ENCODE measurements at regions not wholly inside any gene's neighbourhood (a gene's known extent, or its start where the extent isn't known, plus 50 kb on each side); places are given as distances from the start of the nearest gene placed in this dataset.
"Not testable (repeated sequence)": the region's sequence is repeated elsewhere in the genome, so short reads cannot be mapped to it uniquely, and the experiment has no call there.

- H3K4me1 ChIP-seq (ENCODE audit: control insufficient read depth, insufficient read depth, low read length, poor library complexity, severe bottlenecking), result no peaks in the 10 kb centered on the region
- H3K27ac ChIP-seq (ENCODE audit: insufficient read depth, low read length, poor library complexity, severe bottlenecking), result no peak overlapping the region
- H3K9me3 ChIP-seq (ENCODE audit: control insufficient read depth, low read length), result no peaks in the 10 kb centered on the region
- H3K36me3 ChIP-seq (ENCODE audit: control insufficient read depth, insufficient read depth, low read length), result no peaks in the 10 kb centered on the region
- no peak for DNase-seq
- H3K4me3 ChIP-seq (ENCODE audit: insufficient read depth, low read depth, low read length, poor library complexity, severe bottlenecking), result no peak overlapping the region
- no peaks in the 10 kb centered on the region for H3K27me3 ChIP-seq (replicated peaks; ENCODE audit: control insufficient read depth, insufficient read depth, low read length, poor library complexity, severe bottlenecking)
Observed at GRCh38 chr18:65622436-65622835, 128.4 kb upstream of the CDH7 start.

GRCh38 chr18:65620076-65620696 lies 130.6 kb upstream of the CDH7 start:
- Histone ChIP-seq H3K27me3 (replicated peaks; ENCODE audit: control insufficient read depth, insufficient read depth, low read length, poor library complexity, severe bottlenecking) (no peaks in the 10 kb centered on the region), H3K9me3 (ENCODE audit: control insufficient read depth, low read length) (no peaks in the 10 kb centered on the region), H3K4me3 (ENCODE audit: insufficient read depth, low read depth, low read length, poor library complexity, severe bottlenecking) (no peak overlapping the region), H3K27ac (ENCODE audit: insufficient read depth, low read length, poor library complexity, severe bottlenecking) (no peak overlapping the region), H3K36me3 (ENCODE audit: control insufficient read depth, insufficient read depth, low read length) (no peaks in the 10 kb centered on the region), H3K4me1 (ENCODE audit: control insufficient read depth, insufficient read depth, low read length, poor library complexity, severe bottlenecking) (no peaks in the 10 kb centered on the region)
- DNase-seq, result no peak

GRCh38 chr18:65610939-65611338 lies 139.9 kb upstream of the CDH7 start:
- Histone ChIP-seq H3K4me1 (ENCODE audit: control insufficient read depth, insufficient read depth, low read length, poor library complexity, severe bottlenecking) (no peaks in the 10 kb centered on the region), H3K27ac (ENCODE audit: insufficient read depth, low read length, poor library complexity, severe bottlenecking) (no peak overlapping the region), H3K9me3 (ENCODE audit: control insufficient read depth, low read length) (no peaks in the 10 kb centered on the region), H3K4me3 (ENCODE audit: insufficient read depth, low read depth, low read length, poor library complexity, severe bottlenecking) (no peak overlapping the region), H3K27me3 (replicated peaks; ENCODE audit: control insufficient read depth, insufficient read depth, low read length, poor library complexity, severe bottlenecking) (no peaks in the 10 kb centered on the region), H3K36me3 (ENCODE audit: control insufficient read depth, insufficient read depth, low read length) (no peaks in the 10 kb centered on the region)
- DNase-seq, result no peak

GRCh38 chr18:65608471-65608870 lies 142.3 kb upstream of the CDH7 start:
- H3K27me3 ChIP-seq (replicated peaks; ENCODE audit: control insufficient read depth, insufficient read depth, low read length, poor library complexity, severe bottlenecking), result no peaks in the 10 kb centered on the region
- no peak overlapping the region for H3K4me3 ChIP-seq (ENCODE audit: insufficient read depth, low read depth, low read length, poor library complexity, severe bottlenecking)
- no peaks in the 10 kb centered on the region for H3K4me1 ChIP-seq (ENCODE audit: control insufficient read depth, insufficient read depth, low read length, poor library complexity, severe bottlenecking)
- H3K36me3 ChIP-seq (ENCODE audit: control insufficient read depth, insufficient read depth, low read length), result no peaks in the 10 kb centered on the region
- no peaks in the 10 kb centered on the region for H3K9me3 ChIP-seq (ENCODE audit: control insufficient read depth, low read length)
- DNase-seq, result no peak
- no peak overlapping the region for H3K27ac ChIP-seq (ENCODE audit: insufficient read depth, low read length, poor library complexity, severe bottlenecking)

GRCh38 chr18:65607161-65607560 lies 143.7 kb upstream of the CDH7 start:
- no peaks in the 10 kb centered on the region for H3K4me1 ChIP-seq (ENCODE audit: control insufficient read depth, insufficient read depth, low read length, poor library complexity, severe bottlenecking)
- no peaks in the 10 kb centered on the region for H3K9me3 ChIP-seq (ENCODE audit: control insufficient read depth, low read length)
- no peak overlapping the region for H3K4me3 ChIP-seq (ENCODE audit: insufficient read depth, low read depth, low read length, poor library complexity, severe bottlenecking)
- no peaks in the 10 kb centered on the region for H3K27me3 ChIP-seq (replicated peaks; ENCODE audit: control insufficient read depth, insufficient read depth, low read length, poor library complexity, severe bottlenecking)
- no peak overlapping the region for H3K27ac ChIP-seq (ENCODE audit: insufficient read depth, low read length, poor library complexity, severe bottlenecking)
- no peak for DNase-seq
- H3K36me3 ChIP-seq (ENCODE audit: control insufficient read depth, insufficient read depth, low read length), result no peaks in the 10 kb centered on the region

- no peaks in the 10 kb centered on the region for H3K36me3 ChIP-seq (ENCODE audit: control insufficient read depth, insufficient read depth, low read length)
- no peaks in the 10 kb centered on the region for H3K27me3 ChIP-seq (replicated peaks; ENCODE audit: control insufficient read depth, insufficient read depth, low read length, poor library complexity, severe bottlenecking)
- DNase-seq, result no peak
- H3K27ac ChIP-seq (ENCODE audit: insufficient read depth, low read length, poor library complexity, severe bottlenecking), result no peak overlapping the region
- H3K4me1 ChIP-seq (ENCODE audit: control insufficient read depth, insufficient read depth, low read length, poor library complexity, severe bottlenecking), result no peaks in the 10 kb centered on the region
- no peak overlapping the region for H3K4me3 ChIP-seq (ENCODE audit: insufficient read depth, low read depth, low read length, poor library complexity, severe bottlenecking)
- no peaks in the 10 kb centered on the region for H3K9me3 ChIP-seq (ENCODE audit: control insufficient read depth, low read length)
Observed at GRCh38 chr18:65606551-65607130, 144.2 kb upstream of the CDH7 start.

- H3K27me3 ChIP-seq (replicated peaks; ENCODE audit: control insufficient read depth, insufficient read depth, low read length, poor library complexity, severe bottlenecking); H3K9me3 ChIP-seq (ENCODE audit: control insufficient read depth, low read length); H3K4me1 ChIP-seq (ENCODE audit: control insufficient read depth, insufficient read depth, low read length, poor library complexity, severe bottlenecking); H3K4me3 ChIP-seq (ENCODE audit: insufficient read depth, low read depth, low read length, poor library complexity, severe bottlenecking); DNase-seq; H3K36me3 ChIP-seq (ENCODE audit: control insufficient read depth, insufficient read depth, low read length); H3K27ac ChIP-seq (ENCODE audit: insufficient read depth, low read length, poor library complexity, severe bottlenecking): not testable (repeated sequence)
Observed at GRCh38 chr18:65605352-65605751, 145.5 kb upstream of the CDH7 start.

- H3K4me1 ChIP-seq (ENCODE audit: control insufficient read depth, insufficient read depth, low read length, poor library complexity, severe bottlenecking), result no peaks in the 10 kb centered on the region
- H3K9me3 ChIP-seq (ENCODE audit: control insufficient read depth, low read length), result no peaks in the 10 kb centered on the region
- DNase-seq, result no peak
- no peaks in the 10 kb centered on the region for H3K27me3 ChIP-seq (replicated peaks; ENCODE audit: control insufficient read depth, insufficient read depth, low read length, poor library complexity, severe bottlenecking)
- H3K27ac ChIP-seq (ENCODE audit: insufficient read depth, low read length, poor library complexity, severe bottlenecking), result no peak overlapping the region
- H3K4me3 ChIP-seq (ENCODE audit: insufficient read depth, low read depth, low read length, poor library complexity, severe bottlenecking), result no peak overlapping the region
- no peaks in the 10 kb centered on the region for H3K36me3 ChIP-seq (ENCODE audit: control insufficient read depth, insufficient read depth, low read length)
Observed at GRCh38 chr18:65601775-65602174, 149.0 kb upstream of the CDH7 start.

GRCh38 chr18:65592435-65592834 lies 158.4 kb upstream of the CDH7 start:
- H3K4me1 ChIP-seq (ENCODE audit: control insufficient read depth, insufficient read depth, low read length, poor library complexity, severe bottlenecking), result no peaks in the 10 kb centered on the region
- no peaks in the 10 kb centered on the region for H3K27me3 ChIP-seq (replicated peaks; ENCODE audit: control insufficient read depth, insufficient read depth, low read length, poor library complexity, severe bottlenecking)
- H3K27ac ChIP-seq (ENCODE audit: insufficient read depth, low read length, poor library complexity, severe bottlenecking), result no peak overlapping the region
- H3K4me3 ChIP-seq (ENCODE audit: insufficient read depth, low read depth, low read length, poor library complexity, severe bottlenecking), result no peak overlapping the region
- H3K9me3 ChIP-seq (ENCODE audit: control insufficient read depth, low read length), result no peaks in the 10 kb centered on the region
- no peak for DNase-seq
- H3K36me3 ChIP-seq (ENCODE audit: control insufficient read depth, insufficient read depth, low read length), result no peaks in the 10 kb centered on the region

- Histone ChIP-seq H3K9me3 (ENCODE audit: control insufficient read depth, low read length) (no peaks in the 10 kb centered on the region), H3K36me3 (ENCODE audit: control insufficient read depth, insufficient read depth, low read length) (no peaks in the 10 kb centered on the region), H3K27ac (ENCODE audit: insufficient read depth, low read length, poor library complexity, severe bottlenecking) (no peak overlapping the region), H3K4me1 (ENCODE audit: control insufficient read depth, insufficient read depth, low read length, poor library complexity, severe bottlenecking) (no peaks in the 10 kb centered on the region), H3K27me3 (replicated peaks; ENCODE audit: control insufficient read depth, insufficient read depth, low read length, poor library complexity, severe bottlenecking) (no peaks in the 10 kb centered on the region), H3K4me3 (ENCODE audit: insufficient read depth, low read depth, low read length, poor library complexity, severe bottlenecking) (no peak overlapping the region)
- DNase-seq, result no peak
Observed at GRCh38 chr18:65587491-65587890, 163.3 kb upstream of the CDH7 start.
